Activated CD4-positive, alpha-beta T cell treated with anti-CD3 and anti-CD28 coated beads for 36 hours (primary cell): ENCODE measurements at regions not wholly inside any gene's neighbourhood (a gene's known extent, or its start where the extent isn't known, plus 50 kb on each side); places are given as distances from the start of the nearest gene placed in this dataset.
"Not testable (repeated sequence)": the region's sequence is repeated elsewhere in the genome, so short reads cannot be mapped to it uniquely, and the experiment has no call there.

Source experiments
- ATAC-seq: fragments of 200-7000 bp; cut with Tn5 transposase; one replicate; pipeline ENCODE4 v1.10.0; 2021; ENCODE audit warnings: mild to moderate bottlenecking, moderate library complexity
- CTCF ChIA-PET: fragments of 350-600 bp; sonication (Branson Sonifier 250); formaldehyde crosslinking; loops from one replicate; lab custom pipeline; 2021; ENCODE audit warnings: antibody characterized with exemption; lab: Charles Lee
- POLR2A ChIA-PET: fragments of 350-600 bp; sonication (Branson Sonifier 250); formaldehyde crosslinking; loops from one replicate; lab custom pipeline; 2021; ENCODE audit warnings: antibody characterized with exemption, inconsistent platforms; lab: Charles Lee
- DNase-seq: peaks from one replicate; pipeline ENCODE4 v3.0.0-alpha.2; 2020
- H3K27ac Mint-ChIP-seq: one replicate; pipeline ENCODE4 v1.8.0; 2021; ENCODE audit warnings: mixed read lengths
- H3K27me3 Mint-ChIP-seq: one replicate; pipeline ENCODE4 v1.8.0; 2021; ENCODE audit warnings: mixed read lengths
- H3K36me3 Mint-ChIP-seq: one replicate; pipeline ENCODE4 v1.8.0; 2021; ENCODE audit warnings: low read depth, mixed read lengths
- H3K4me1 Mint-ChIP-seq: one replicate; pipeline ENCODE4 v1.8.0; 2021; ENCODE audit warnings: mixed read lengths
- H3K4me3 Mint-ChIP-seq: one replicate; pipeline ENCODE4 v1.8.0; 2021; ENCODE audit warnings: mild to moderate bottlenecking, moderate library complexity, mixed read lengths
- H3K9me3 Mint-ChIP-seq: one replicate; pipeline ENCODE4 v1.8.0; 2021; ENCODE audit warnings: low read depth, mixed read lengths
- intact Hi-C, 2 experiments: fragments of 100-400 bp; cut with DNase I in 1 of 2; cut with micrococcal nuclease in 1 of 2; formaldehyde crosslinking; loops; one replicate each; pipeline versions ENCODE4 v1.14.2 to v1.15.1; 2022 to 2024; cut with DNase I, micrococcal nuclease

DNA sequence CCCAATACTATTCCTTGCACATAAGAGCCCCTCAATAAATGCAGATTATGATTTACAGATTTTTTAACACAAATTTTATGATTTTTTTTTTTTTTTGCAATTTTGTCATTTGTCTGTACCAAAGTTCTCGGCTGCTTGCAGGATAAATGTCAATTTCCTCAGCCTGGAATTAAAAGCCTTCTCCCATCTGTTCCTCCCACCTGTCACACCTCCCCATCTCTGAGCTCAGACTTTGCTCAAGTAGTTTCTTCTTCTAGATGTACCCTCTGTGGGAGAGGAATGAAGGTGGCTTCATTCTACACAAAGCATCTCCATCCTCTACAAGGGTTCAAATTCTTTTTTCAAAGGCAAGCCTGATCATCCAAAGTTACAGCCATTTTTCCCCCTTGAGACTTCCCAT is 153.7 kb upstream of the GRAMD2B start:
- H3K36me3 Mint-ChIP-seq: no peaks in the 10 kb centered on the region
- ATAC-seq (no peak), DNase-seq (no peak)
- peaks cover 5% of the 10 kb centered on the region for H3K27me3 Mint-ChIP-seq
- no peaks in the 10 kb centered on the region for H3K4me1 Mint-ChIP-seq
- no peak overlapping the region for H3K4me3 Mint-ChIP-seq
- POLR2A ChIA-PET: no interaction called here
- CTCF ChIA-PET: no interaction called here
- H3K9me3 Mint-ChIP-seq: no peaks in the 10 kb centered on the region
- intact Hi-C loops: no loop called here
- no peak overlapping the region for H3K27ac Mint-ChIP-seq

DNA sequence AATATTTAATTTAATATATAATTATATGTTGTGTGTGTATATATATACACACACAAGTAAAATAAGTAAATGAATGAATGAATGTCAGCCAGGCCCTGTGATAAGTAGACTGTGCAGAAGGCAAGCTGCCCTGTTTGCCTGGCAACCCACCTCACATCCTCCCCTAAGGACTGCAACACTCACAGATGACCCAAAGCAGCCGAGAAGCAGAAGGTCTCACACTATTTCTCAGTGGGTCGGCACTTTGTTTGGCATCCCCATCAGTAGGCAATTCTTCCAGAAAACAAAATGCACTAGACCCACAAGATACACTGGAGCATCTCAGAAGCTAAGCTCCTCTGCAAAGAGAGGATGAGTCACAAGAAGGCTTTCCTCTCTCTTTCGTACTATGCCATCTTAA is 152.1 kb upstream of the GRAMD2B start:
- POLR2A ChIA-PET: no interaction called here
- Mint-ChIP-seq H3K27me3 (peaks cover 5% of the 10 kb centered on the region), H3K9me3 (no peaks in the 10 kb centered on the region), H3K4me3 (no peak overlapping the region), H3K27ac (no peak overlapping the region), H3K4me1 (no peaks in the 10 kb centered on the region), H3K36me3 (no peaks in the 10 kb centered on the region)
- intact Hi-C loops: no loop called here
- CTCF ChIA-PET: no interaction called here
- no peak for DNase-seq
- no peak for ATAC-seq

DNA sequence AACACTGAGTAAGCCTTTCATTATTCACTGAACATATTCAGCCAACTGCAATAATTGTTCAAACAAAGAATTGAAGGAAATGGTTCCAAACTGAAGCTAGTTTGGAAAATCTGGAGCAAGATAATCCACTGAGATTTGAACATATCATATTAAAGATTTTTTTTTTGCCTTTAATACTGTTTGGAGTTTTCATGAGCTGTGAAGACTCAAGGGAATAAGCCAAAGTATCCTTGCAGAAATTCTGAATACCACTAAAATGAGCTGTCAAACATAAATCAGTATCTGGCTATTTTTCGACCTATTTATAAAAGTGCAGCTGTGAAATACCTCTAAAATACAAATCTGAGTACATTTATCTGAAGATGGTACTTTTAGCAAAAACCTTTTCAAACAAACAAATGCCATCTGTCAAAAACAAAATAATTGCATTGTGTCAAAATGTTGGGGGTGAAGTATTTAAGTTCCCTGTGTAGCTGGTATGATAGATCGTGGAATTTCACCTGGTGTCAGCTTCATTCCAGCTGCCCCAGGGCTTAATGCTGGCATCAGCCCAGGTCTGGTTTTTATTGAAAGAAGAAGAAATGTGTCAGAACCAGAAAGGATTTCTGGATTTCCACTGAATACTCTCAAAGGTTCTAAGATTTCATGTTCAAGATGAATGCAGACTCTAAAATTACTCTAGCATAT is 149.0 kb upstream of the GRAMD2B start:
- POLR2A ChIA-PET: no interaction called here
- intact Hi-C loops: no loop called here
- Mint-ChIP-seq H3K36me3 (no peaks in the 10 kb centered on the region), H3K27me3 (peaks cover 3% of the 10 kb centered on the region), H3K4me3 (no peak overlapping the region), H3K4me1 (no peaks in the 10 kb centered on the region), H3K9me3 (no peaks in the 10 kb centered on the region), H3K27ac (no peak overlapping the region)
- DNase-seq (no peak), ATAC-seq (no peak)
- CTCF ChIA-PET: no interaction called here

DNA sequence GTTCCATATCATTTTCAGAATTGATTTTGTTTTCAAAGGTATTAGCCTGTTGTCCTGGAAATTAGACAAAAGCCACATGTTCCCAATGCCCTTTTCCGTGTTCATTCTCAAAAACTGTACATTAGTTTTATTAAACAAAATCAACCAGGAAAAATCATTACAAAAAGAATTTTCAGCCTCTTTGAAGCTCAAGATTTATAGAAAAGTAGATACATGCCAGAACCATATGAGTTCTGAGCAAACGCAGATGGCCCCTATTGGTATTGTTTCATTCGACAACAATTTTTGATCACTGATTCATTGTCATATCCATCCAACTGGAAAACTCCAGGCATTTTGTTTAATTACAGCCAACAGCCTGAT is 148.5 kb upstream of the GRAMD2B start:
- DNase-seq (no peak), ATAC-seq (no peak)
- no peaks in the 10 kb centered on the region for H3K36me3 Mint-ChIP-seq
- H3K27me3 Mint-ChIP-seq: peaks cover under 1% of the 10 kb centered on the region
- no peak overlapping the region for H3K27ac Mint-ChIP-seq
- ChIA-PET POLR2A (no interaction called here), CTCF (no interaction called here)
- H3K4me1 Mint-ChIP-seq: no peaks in the 10 kb centered on the region
- intact Hi-C loops: no loop called here
- H3K9me3 Mint-ChIP-seq: no peaks in the 10 kb centered on the region
- H3K4me3 Mint-ChIP-seq: no peak overlapping the region

DNA sequence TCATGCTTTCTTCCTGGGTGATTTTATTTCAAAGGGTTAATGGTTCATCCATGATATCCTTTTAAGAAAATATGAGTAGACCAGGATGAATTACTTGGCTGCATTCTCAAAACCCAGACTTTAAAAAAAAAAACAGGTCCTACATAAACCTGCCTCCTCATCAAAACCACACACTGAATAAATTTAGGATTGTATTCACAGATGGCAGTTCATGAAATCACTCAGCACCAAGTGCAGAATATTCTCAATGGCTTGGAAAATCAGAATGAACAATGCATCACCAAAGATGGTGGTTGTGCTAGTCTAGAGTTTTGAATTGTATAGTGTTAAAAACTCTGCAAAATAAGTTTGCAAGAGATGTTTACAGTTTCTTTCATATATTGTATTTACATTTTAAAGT is 145.4 kb upstream of the GRAMD2B start:
- H3K27ac Mint-ChIP-seq: no peak overlapping the region
- no peak for ATAC-seq
- POLR2A ChIA-PET: no interaction called here
- H3K27me3 Mint-ChIP-seq: no peaks in the 10 kb centered on the region
- H3K9me3 Mint-ChIP-seq: no peaks in the 10 kb centered on the region
- H3K36me3 Mint-ChIP-seq: no peaks in the 10 kb centered on the region
- intact Hi-C loops: no loop called here
- H3K4me3 Mint-ChIP-seq: no peak overlapping the region
- CTCF ChIA-PET: no interaction called here
- H3K4me1 Mint-ChIP-seq: no peaks in the 10 kb centered on the region
- no peak for DNase-seq

DNA sequence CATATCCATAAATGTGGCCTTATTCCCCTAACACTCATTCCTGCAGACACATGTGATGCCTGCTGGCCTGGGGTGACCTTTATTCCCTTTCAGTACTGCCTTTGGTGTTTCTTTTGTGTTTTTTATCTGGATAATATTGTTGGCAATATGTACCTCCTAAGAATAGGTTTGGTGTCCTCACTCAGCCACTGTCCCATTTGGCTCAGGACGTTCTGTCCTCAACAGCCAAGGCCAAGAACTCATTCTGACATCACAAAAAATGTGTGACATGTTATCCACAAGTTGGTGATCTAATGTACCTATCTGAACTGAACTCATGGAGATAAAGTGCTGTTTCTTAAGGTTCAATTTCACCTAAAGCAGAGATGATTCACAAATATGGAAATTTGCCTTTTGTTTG is 142.9 kb upstream of the GRAMD2B start:
- Mint-ChIP-seq H3K4me3 (no peak overlapping the region), H3K9me3 (no peaks in the 10 kb centered on the region), H3K36me3 (no peaks in the 10 kb centered on the region), H3K27me3 (no peaks in the 10 kb centered on the region), H3K4me1 (no peaks in the 10 kb centered on the region), H3K27ac (no peak overlapping the region)
- ChIA-PET CTCF (no interaction called here), POLR2A (no interaction called here)
- DNase-seq (no peak), ATAC-seq (no peak)
- intact Hi-C loops: no loop called here

DNA sequence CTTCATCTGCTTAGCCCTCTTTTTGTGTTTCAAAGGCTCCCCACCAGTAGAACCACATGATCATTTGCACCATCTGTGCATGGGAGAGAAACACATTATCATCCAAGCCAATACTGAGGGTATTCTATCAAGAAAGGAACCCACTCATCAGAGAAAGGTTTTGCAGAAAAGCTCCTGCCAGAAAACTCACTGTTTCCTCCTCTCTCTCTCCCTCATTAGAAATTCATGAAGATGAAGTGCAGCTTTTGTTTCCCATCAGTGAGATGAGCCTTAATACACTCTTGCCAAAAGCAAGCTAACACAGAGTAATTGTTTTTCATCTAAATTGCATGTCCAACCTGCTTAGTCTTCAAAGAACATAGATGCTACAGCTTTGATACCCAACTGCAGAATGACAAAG is 142.4 kb upstream of the GRAMD2B start:
- no peaks in the 10 kb centered on the region for H3K4me1 Mint-ChIP-seq
- no peak for DNase-seq
- ChIA-PET POLR2A (no interaction called here), CTCF (no interaction called here)
- no peak overlapping the region for H3K4me3 Mint-ChIP-seq
- no peaks in the 10 kb centered on the region for H3K27me3 Mint-ChIP-seq
- H3K36me3 Mint-ChIP-seq: no peaks in the 10 kb centered on the region
- H3K27ac Mint-ChIP-seq: no peak overlapping the region
- H3K9me3 Mint-ChIP-seq: no peaks in the 10 kb centered on the region
- intact Hi-C loops: no loop called here
- no peak for ATAC-seq

DNA sequence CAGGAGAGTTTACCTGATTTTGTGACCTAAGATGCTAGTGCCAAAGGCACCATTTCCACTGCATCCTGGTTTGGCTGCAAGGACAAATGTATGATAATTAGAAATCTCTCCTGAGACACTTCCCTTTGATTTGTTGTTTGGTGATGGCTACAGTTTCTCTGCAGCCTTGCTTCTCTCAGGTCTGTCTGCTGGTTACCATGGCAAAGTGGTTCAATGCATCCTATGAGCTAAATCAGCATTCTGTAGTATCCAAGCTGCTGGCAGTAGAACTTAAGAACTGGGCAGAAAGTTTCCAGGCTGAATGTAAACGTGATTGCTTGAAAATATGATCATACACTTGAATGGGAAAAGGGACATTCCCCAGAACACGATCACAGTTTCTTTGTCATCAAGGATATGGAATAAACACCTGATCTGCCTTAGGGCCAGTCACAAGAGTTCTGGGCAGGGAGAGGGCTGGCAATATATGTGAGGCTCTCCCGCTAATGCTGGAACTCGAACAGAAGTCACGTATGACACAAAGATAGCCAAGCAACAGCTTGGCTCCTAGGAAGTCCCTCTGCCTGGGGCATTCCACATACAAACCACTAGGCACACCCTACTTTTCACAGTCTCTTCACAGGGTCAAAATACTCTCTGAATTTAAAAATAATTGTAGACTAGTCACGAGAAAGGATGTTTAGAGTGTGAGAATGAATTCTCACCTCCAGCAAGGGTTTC is 138.1 kb upstream of the GRAMD2B start:
- CTCF ChIA-PET: no interaction called here
- DNase-seq: no peak
- Mint-ChIP-seq H3K4me1 (no peaks in the 10 kb centered on the region), H3K4me3 (no peak overlapping the region), H3K27me3 (peaks cover 2% of the 10 kb centered on the region), H3K9me3 (no peaks in the 10 kb centered on the region), H3K36me3 (no peaks in the 10 kb centered on the region), H3K27ac (no peak overlapping the region)
- POLR2A ChIA-PET: interaction anchor here (0.8 kb wide), 1 partner anchor 1511 kb away, joined by 9 read pairs; no protein-coding TSS in a partner anchor
- intact Hi-C loops: no loop called here
- ATAC-seq: no peak

DNA sequence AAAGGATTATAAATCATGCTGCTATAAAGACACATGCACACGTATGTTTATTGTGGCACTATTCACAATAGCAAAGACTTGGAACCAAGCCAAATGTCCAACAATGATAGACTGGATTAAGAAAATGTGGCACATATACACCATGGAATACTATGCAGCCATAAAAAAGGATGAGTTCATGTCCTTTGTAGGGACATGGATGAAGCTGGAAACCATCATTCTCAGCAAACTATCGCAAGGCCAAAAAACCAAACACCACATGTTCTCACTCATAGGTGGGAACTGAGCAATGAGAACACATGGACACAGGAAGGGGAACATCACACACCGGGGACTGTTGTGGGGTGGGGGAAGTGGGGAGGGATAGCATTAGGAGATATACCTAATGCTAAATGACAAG is 127.1 kb upstream of the GRAMD2B start:
- intact Hi-C loops, POLR2A ChIA-PET, CTCF ChIA-PET: not testable (repeated sequence)

DNA sequence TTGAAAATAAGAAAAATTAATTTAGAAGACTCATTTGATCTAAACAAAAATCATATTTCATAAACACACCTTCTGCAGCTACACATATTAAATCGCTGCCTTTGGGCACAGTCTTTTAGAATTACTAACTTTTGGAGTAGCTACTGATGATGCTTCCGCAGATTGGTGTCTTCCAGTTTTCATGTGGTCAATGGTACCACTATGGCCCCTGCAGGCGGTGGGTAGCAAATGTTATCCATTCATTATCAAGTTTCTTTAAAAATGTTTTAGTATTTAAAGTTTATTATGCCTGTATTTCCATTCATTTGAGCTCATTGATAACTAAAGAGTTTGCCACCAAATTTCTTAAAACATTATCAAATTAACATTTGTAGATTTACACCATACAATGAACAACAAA is 122.9 kb upstream of the GRAMD2B start:
- Mint-ChIP-seq H3K9me3 (peaks cover 4% of the 10 kb centered on the region), H3K27me3 (peaks cover 13% of the 10 kb centered on the region), H3K4me3 (no peak overlapping the region), H3K4me1 (no peaks in the 10 kb centered on the region), H3K36me3 (no peaks in the 10 kb centered on the region), H3K27ac (no peak overlapping the region)
- DNase-seq: no peak
- ATAC-seq: no peak
- ChIA-PET CTCF (interaction anchor here (0.6 to 0.7 kb wide), 2 partner anchors 77 to 1491 kb away, joined by 3 to 4 read pairs; no protein-coding TSS in a partner anchor), POLR2A (no interaction called here)
- intact Hi-C loops: no loop called here

More for the DNA sequence above, 127.1 kb upstream of the GRAMD2B start:
- H3K36me3 Mint-ChIP-seq, DNase-seq, H3K4me3 Mint-ChIP-seq, H3K27ac Mint-ChIP-seq, ATAC-seq, H3K4me1 Mint-ChIP-seq, H3K9me3 Mint-ChIP-seq, H3K27me3 Mint-ChIP-seq: not testable (repeated sequence)

DNA sequence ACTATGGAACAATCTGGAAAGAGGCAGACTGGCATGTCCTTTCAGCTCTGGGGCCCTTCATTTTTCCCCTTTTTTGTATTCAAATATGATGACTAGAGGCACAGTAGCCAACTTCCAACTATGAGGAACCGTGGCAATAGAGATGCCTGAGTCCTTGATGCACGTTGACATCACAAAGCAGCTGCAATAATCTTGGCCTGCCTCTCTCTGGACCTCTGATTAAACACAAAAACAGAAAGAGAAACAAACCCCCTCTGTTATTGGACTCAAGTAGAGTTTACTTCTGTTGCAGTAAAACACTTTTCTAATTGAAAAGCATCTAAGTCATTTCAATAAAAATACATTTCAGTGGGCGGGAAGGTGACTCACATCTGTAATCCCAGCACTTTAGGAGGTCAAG is 122.2 kb upstream of the GRAMD2B start:
- no peak for DNase-seq
- H3K9me3 Mint-ChIP-seq: peaks cover 4% of the 10 kb centered on the region
- ChIA-PET POLR2A (no interaction called here), CTCF (interaction anchor here (0.6 kb wide), 1 partner anchor 78 kb away, joined by 3 read pairs; no protein-coding TSS in a partner anchor)
- H3K4me1 Mint-ChIP-seq: no peaks in the 10 kb centered on the region
- intact Hi-C loops: no loop called here
- no peak overlapping the region for H3K27ac Mint-ChIP-seq
- H3K36me3 Mint-ChIP-seq: no peaks in the 10 kb centered on the region
- H3K4me3 Mint-ChIP-seq: no peak overlapping the region
- peaks cover 16% of the 10 kb centered on the region for H3K27me3 Mint-ChIP-seq
- ATAC-seq: no peak

DNA sequence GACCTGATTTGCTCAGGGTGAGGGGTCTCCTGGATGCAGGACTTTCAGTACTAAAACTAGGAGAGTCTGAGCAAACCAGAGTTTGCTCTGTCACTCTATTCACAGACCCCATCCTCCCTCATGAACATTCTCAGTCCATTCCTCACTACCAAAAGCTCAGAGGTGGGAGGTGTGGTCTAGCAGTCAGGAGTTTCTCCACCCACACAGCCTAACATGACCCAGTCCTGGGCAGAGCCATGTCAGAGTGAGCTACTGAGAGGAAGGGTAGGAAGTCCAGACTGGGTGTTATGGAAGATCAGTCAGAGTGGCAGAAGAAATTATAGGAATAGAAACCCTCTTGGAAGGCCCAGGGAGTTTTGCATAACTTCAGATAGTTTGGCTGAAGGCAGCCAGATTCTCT is 113.3 kb upstream of the GRAMD2B start:
- intact Hi-C loops: no loop called here
- no peak overlapping the region for H3K27ac Mint-ChIP-seq
- DNase-seq: no peak
- H3K27me3 Mint-ChIP-seq: peaks cover 8% of the 10 kb centered on the region
- ChIA-PET CTCF (no interaction called here), POLR2A (no interaction called here)
- no peak for ATAC-seq
- peaks cover 3% of the 10 kb centered on the region for H3K9me3 Mint-ChIP-seq
- H3K4me3 Mint-ChIP-seq: no peak overlapping the region
- H3K36me3 Mint-ChIP-seq: no peaks in the 10 kb centered on the region
- no peaks in the 10 kb centered on the region for H3K4me1 Mint-ChIP-seq
